ENCODE measurements at regions not wholly inside any gene's neighbourhood (a gene's known extent, or its start where the extent isn't known, plus 50 kb on each side); places are given as distances from the start of the nearest gene placed in this dataset.
"Not testable (repeated sequence)": the region's sequence is repeated elsewhere in the genome, so short reads cannot be mapped to it uniquely, and the experiment has no call there.

- intact Hi-C loops (cut with DNase I), result no loop called here
- no peak for DNase-seq (ENCODE audit: low spot score)
Measured at GRCh38 chr2:6148882-6149281, 456.7 kb downstream of the SOX11 start.

DNA sequence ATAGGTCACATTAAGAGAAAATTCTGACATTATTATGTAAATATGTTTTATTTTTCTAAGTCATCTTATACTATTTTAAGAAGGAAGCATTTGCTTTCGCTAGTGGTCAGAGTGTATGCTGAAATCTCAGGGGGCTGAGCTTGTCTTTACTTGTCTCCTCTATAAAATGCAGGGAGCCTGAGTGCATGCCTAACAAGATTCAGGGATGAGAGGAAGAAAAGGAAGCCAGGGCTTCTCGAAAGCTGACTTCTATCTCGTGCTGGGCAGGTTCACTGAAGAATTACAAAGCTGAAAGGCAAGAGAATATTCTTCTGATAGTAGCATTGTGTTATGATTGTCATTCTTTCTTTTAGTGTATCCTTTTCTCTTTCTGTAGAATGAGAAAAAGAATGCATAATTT is 467.4 kb downstream of the SOX11 start:
- intact Hi-C loops (cut with DNase I), result no loop called here

GRCh38 chr2:6163932-6164331 is 471.7 kb downstream of the SOX11 start:
- DNase-seq (ENCODE audit: low spot score), result no peak

More for the DNA sequence above, 467.4 kb downstream of the SOX11 start:
- DNase-seq (ENCODE audit: low spot score), result no peak

GRCh38 chr2:6164986-6165747 is 473.0 kb downstream of the SOX11 start:
- intact Hi-C loops (cut with DNase I), result no loop called here

More at GRCh38 chr2:6163932-6164331, 471.7 kb downstream of the SOX11 start:
- intact Hi-C loops (cut with DNase I), result no loop called here

DNA sequence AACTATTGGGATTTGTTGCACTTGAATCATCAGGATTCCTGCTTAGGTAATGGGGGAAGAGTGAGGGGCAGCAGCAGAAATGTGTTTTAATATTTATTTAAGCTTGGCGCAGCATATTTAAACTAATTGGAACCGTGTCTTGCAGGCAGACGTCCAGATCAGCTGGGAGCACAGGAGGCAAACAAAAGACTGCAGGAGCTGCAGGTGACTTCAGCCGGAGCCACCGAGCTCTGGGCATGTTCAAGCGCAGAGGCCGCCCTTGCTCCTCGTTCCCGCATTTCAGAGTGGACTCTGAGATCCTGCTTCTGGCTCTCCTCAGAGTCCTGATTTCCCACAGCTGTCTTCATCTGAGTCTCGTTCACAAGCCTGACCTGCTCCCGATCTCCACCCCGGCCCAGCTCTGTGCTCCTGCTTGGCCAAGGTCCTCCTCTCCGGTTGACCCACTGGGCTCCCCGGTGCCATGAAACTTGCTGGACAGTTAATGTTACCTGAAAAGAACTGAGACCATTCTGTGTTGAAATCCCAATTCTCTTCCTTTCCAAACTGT is 475.5 kb downstream of the SOX11 start:
- DNase-seq (ENCODE audit: low spot score), result no peak
- intact Hi-C loops (cut with DNase I), result no loop called here

More at GRCh38 chr2:6164986-6165747, 473.0 kb downstream of the SOX11 start:
- DNase-seq (ENCODE audit: low spot score), result no peak

DNA sequence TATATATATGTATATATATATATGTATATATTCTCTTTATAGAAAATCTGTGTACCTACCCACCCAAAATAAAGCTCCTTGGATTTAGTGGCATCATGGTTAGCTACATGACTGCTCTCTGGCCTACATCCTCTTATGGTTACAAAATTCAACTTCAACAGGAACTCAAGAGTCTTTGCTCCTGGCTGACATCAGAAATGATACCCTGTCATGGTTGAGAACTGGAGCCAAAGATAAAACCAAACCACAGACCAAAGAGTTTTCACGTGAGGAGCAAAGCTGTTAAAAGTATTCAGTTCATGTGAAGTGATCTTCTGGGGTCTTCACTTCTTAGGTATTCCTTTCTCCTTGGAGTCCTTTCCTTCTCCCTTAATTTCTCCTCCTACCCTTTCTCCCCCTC is 476.3 kb downstream of the SOX11 start:
- intact Hi-C loops (cut with DNase I), result no loop called here
- DNase-seq (ENCODE audit: low spot score), result no peak

GRCh38 chr2:6171294-6171693 is 479.1 kb downstream of the SOX11 start:
- DNase-seq (ENCODE audit: low spot score), result no peak
- intact Hi-C loops (cut with DNase I), result no loop called here

GRCh38 chr2:6177811-6178210 is 485.6 kb downstream of the SOX11 start:
- intact Hi-C loops (cut with DNase I), result no loop called here
- no peak for DNase-seq (ENCODE audit: low spot score)

GRCh38 chr2:6181525-6181924 is 489.3 kb downstream of the SOX11 start:
- intact Hi-C loops (cut with DNase I), result no loop called here
- no peak for DNase-seq (ENCODE audit: low spot score)

GRCh38 chr2:6181926-6182325 is 489.7 kb downstream of the SOX11 start:
- DNase-seq (ENCODE audit: low spot score), result no peak
- intact Hi-C loops (cut with DNase I), result no loop called here

- intact Hi-C loops (cut with DNase I), result no loop called here
- DNase-seq (ENCODE audit: low spot score), result no peak
Measured at GRCh38 chr2:6183226-6183625, 491.0 kb downstream of the SOX11 start.

DNA sequence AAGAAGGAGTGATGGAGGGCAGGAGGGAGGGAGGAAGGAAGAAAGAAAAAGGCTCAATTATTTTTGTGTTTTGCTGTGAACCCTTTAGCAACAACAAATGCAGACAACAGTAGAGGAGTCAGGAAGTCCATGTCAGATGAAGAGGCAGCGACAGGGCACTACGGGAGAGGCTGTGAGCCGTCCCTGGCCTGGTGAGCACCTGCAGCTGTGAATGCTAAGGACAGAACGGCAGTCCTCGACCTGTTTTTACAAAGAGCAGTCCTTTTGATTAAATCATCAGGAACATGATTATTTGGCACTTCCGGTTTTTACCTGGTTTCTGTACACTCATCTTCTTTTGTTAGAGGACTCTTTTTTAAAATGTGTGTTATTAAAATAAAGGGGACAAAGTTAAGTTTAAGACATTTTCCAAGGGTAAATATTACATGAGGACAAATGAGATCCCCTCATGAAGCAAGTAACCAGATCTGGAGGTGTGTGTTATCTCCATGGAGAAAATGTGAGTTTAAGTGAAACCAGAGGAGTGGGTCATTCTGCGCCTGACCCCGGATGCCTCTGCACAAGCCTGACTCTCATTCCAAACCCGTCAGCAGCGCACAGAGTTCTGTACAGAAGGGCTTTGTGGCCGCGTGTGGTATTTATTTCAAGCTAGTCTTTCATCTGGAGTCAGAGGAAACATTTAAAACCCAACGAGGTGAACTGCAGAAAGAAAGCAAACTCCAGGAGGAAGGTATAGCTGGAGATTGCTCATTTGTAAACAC is 492.5 kb downstream of the SOX11 start:
- DNase-seq (ENCODE audit: low spot score), result no peak
- intact Hi-C loops (cut with DNase I), result no loop called here

- no peak for DNase-seq (ENCODE audit: low spot score)
- intact Hi-C loops (cut with DNase I), result no loop called here
Measured at GRCh38 chr2:6186332-6187151, 494.4 kb downstream of the SOX11 start.

GRCh38 chr2:6196449-6196848 is 504.3 kb downstream of the SOX11 start:
- intact Hi-C loops (cut with DNase I), result no loop called here
- DNase-seq (ENCODE audit: low spot score), result no peak

DNA sequence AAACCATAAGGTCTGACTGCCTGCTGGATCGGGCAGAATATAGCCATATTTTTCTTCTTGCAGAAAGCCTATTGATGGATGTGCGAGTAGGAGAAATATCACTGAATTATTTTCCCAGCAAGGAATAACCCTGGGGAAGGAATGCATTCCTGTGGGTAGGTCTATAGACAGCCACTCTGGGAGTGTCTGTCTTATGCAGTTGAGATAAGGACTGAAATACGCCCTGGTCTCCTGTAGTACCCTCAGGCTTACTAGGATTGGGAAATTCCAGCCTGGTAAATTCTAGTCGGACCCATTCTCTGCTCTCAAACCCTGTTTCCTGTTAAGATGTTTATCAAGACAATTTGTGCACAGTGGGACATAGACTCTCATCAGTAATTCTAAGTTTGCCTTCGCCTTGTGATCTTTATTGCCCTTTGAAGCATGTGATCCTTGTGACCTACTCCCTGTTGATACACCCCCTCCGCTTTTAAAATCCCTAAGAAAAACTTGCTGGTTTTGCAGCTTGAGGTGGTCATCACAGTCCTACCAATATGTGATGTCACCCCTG is 506.3 kb downstream of the SOX11 start:
- intact Hi-C loops (cut with DNase I); DNase-seq (ENCODE audit: low spot score): not testable (repeated sequence)

- DNase-seq (ENCODE audit: low spot score), result no peak
- intact Hi-C loops (cut with DNase I), result no loop called here
Measured at GRCh38 chr2:6202756-6203155, 510.6 kb downstream of the SOX11 start.

DNA sequence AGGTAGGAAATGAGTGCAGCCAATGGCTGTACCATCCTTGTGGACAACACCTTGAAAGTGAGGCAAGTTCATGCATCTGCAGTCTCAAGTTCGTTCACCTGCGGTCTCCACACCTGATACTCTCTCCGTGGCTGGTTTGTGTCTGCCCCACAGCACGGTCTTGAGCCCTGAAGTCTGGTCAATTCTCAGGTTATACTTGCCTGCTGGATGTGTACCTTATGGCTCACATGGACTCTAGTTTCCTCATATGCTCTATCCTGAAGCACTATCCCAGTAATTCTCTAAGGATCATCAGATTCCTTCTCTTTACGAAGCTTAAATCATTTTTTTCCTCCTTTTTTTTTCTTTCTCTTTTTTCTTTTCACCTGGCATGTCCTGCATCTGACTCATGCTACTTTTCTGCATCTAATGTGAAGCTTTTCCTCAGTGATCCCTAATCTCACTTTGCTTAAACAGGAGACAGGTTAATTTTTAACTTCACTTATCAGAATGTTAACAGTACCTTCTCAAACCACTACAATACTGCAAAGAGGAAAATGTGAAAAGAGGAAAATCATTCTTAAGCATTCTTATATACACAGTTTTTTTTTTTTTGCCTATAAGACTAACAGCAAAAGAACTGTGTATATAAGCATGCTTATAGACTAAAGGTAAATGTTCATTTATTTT is 511.2 kb downstream of the SOX11 start:
- no peak for DNase-seq (ENCODE audit: low spot score)
- intact Hi-C loops (cut with DNase I), result no loop called here

- intact Hi-C loops (cut with DNase I), result no loop called here
- no peak for DNase-seq (ENCODE audit: low spot score)
Measured at GRCh38 chr2:6206882-6207281, 514.7 kb downstream of the SOX11 start.

- intact Hi-C loops (cut with DNase I), result no loop called here
- DNase-seq (ENCODE audit: low spot score), result no peak
Measured at GRCh38 chr2:6211236-6211635, 519.1 kb downstream of the SOX11 start.

All from posterior vena cava (tissue), 2 donors.